K562 (cell line): ENCODE measurements at regions not wholly inside any gene's neighbourhood (a gene's known extent, or its start where the extent isn't known, plus 50 kb on each side); places are given as distances from the start of the nearest gene placed in this dataset.

Experiments
- EP300 ChIP-seq: IDR thresholded peaks from 2 replicates; pipeline ENCODE4 v1.6.1; 2012; ENCODE audit warnings: low read length, improper control_type of control experiment
- FOS ChIP-seq: IDR thresholded peaks from 3 replicates; pipeline ENCODE4 v1.6.1; 2011; ENCODE audit not compliant: insufficient read length; ENCODE audit errors: extremely low read depth
- KDM1A ChIP-seq, 2 experiments: fragments of 450-650 bp; IDR thresholded peaks; 2 replicates each; pipeline ENCODE4 v1.6.1; 2016; ENCODE audit warnings: mild to moderate bottlenecking in 2 of 2
- MXI1 ChIP-seq: IDR thresholded peaks from 2 replicates; pipeline ENCODE4 v1.6.1; 2011; ENCODE audit warnings: low read depth, mild to moderate bottlenecking, improper control_type of control experiment, low read length

- no peak for TF ChIP-seq EP300
- TF ChIP-seq KDM1A (IDR thresholded peaks at IDR 0.05), result no peak
- no peak for TF ChIP-seq MXI1
- TF ChIP-seq FOS, result no peak
These were observed 1047.4 kb downstream of the FAM133A start for GRCh38 chrX:94721386-94721785.
